Panc1 (cell line): ENCODE measurements at regions not wholly inside any gene's neighbourhood (a gene's known extent, or its start where the extent isn't known, plus 50 kb on each side); places are given as distances from the start of the nearest gene placed in this dataset.

Experiments
- ATAC-seq: fragments of 200-7000 bp; cut with Tn5 transposase; 2 replicates; pipeline ENCODE4 v1.9.1; 2020; ENCODE audit warnings: mild to moderate bottlenecking, moderate library complexity
- BruUV-seq: library from RNA; stranded (reverse); fragments of 400-500 nt; replicated peaks from 2 replicates; lab custom pipeline; 2021; lab: Mats Ljungman, UMichigan
- CTCF ChIA-PET: fragments of 300-600 bp; sonication (Branson Sonifier 250); formaldehyde crosslinking; loops from one replicate; lab custom pipeline; 2022; ENCODE audit warnings: antibody characterized with exemption; lab: Charles Lee
- POLR2A ChIA-PET: fragments of 300-600 bp; sonication (Branson Sonifier 250); formaldehyde crosslinking; loops from one replicate; lab custom pipeline; 2022; ENCODE audit warnings: antibody characterized with exemption; lab: Charles Lee
- DNase-seq: peaks from one replicate; pipeline ENCODE4 v3.0.0-alpha.2; 2010; ENCODE audit warnings: low read depth, low spot score
- H3K27ac ChIP-seq: 2 replicates; pipeline ENCODE4 v1.5.1; 2011; ENCODE audit warnings: mild to moderate bottlenecking, low read length, inconsistent platforms
- H3K27me3 ChIP-seq: fragments of 200-500 bp; sonication (Bioruptor generic); 2 replicates; pipeline ENCODE4 v1.6.0; 2014; ENCODE audit warnings: low read length, inconsistent platforms; ENCODE audit not compliant: control insufficient read depth, insufficient read depth
- H3K36me3 ChIP-seq: fragments of 200-500 bp; sonication (Bioruptor generic); 2 replicates; pipeline ENCODE4 v1.5.1; 2014; ENCODE audit warnings: inconsistent platforms, mild to moderate bottlenecking, low read length, moderate library complexity; ENCODE audit not compliant: control insufficient read depth, insufficient read depth
- H3K4me1 ChIP-seq: 2 replicates; pipeline ENCODE4 v1.5.1; 2011; ENCODE audit warnings: inconsistent platforms, mild to moderate bottlenecking, low read length, moderate library complexity; ENCODE audit not compliant: control insufficient read depth, insufficient read depth
- H3K4me3 ChIP-seq, 2 experiments: 2 replicates each; pipeline ENCODE4 v1.5.1; 2011 to 2012; ENCODE audit warnings: low read depth in 2 of 2, low read length in 2 of 2, mild to moderate bottlenecking in 2 of 2, inconsistent platforms in 1 of 2, moderate library complexity in 1 of 2
- H3K9me3 ChIP-seq: fragments of 200-500 bp; sonication (Bioruptor generic); 2 replicates; pipeline ENCODE4 v1.5.1; 2014; ENCODE audit warnings: low read depth, mild to moderate bottlenecking, inconsistent platforms, low read length, moderate library complexity; ENCODE audit not compliant: control insufficient read depth, insufficient read depth
- POLR2AphosphoS5 ChIP-seq: IDR thresholded peaks from 2 replicates; pipeline ENCODE4 v1.6.1; 2012; ENCODE audit warnings: mild to moderate bottlenecking, low read depth, low read length, moderate library complexity
- SIN3A ChIP-seq: IDR thresholded peaks from 2 replicates; pipeline ENCODE4 v1.6.1; 2012; ENCODE audit warnings: low read depth, mild to moderate bottlenecking, low read length, moderate library complexity, borderline replicate concordance; ENCODE audit not compliant: insufficient read depth
- TCF7L2 ChIP-seq: IDR thresholded peaks from 2 replicates; pipeline ENCODE4 v1.6.1; 2011; ENCODE audit warnings: mild to moderate bottlenecking, low read depth, low read length, inconsistent platforms
- in situ Hi-C: cut with HindIII; loops from 2 replicates; pipeline ENCODE4 v1.10.0; 2016; ENCODE audit warnings: low sequenced_read_pairs, low pct_unique_long_range_greater_than_20kb
- intact Hi-C: fragments of 100-400 bp; cut with micrococcal nuclease; formaldehyde crosslinking; loops from one replicate; pipeline ENCODE4 v1.10.0; 2022; ENCODE audit not compliant: unreplicated experiment
- TF ChIP-seq, protein P1 (sequence below): fragments of 450-650 bp; IDR thresholded peaks from 2 replicates; pipeline ENCODE4 v1.5.1; 2017; ENCODE audit warnings: mild to moderate bottlenecking
- TF ChIP-seq, protein P2 (sequence below), 2 experiments: IDR thresholded peaks; 2 replicates each; pipeline ENCODE4 v1.6.1; 2011 to 2012; ENCODE audit warnings: low read depth in 2 of 2, control low read depth in 1 of 2, low read length in 1 of 2, mild to moderate bottlenecking in 1 of 2, moderate library complexity in 1 of 2; ENCODE audit not compliant: insufficient read depth in 1 of 2

DNA sequence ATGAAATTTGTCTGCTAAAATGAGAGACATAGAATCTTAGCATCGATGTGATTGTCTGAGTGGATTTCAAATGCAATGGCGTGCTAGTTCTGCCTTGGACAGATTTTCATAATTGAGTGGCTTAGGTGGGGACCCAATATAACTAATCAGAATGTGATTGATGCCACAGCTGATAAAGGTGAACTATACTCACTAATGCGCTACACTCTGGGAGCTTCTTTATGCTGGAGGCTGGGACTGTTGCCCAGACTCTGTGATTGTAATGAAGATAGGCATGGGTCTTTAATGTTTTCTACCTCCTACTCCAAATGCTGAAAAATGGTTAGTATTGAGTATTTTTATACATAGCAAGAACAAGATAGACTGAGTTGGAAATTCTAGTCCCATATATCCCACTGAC lies 339.5 kb upstream of the SLC39A10 start:
- in situ Hi-C loops, result no loop called here
- TF ChIP-seq TCF7L2 (no peak), POLR2AphosphoS5 (no peak), SIN3A (no peak)
- TF ChIP-seq, protein P1, sequence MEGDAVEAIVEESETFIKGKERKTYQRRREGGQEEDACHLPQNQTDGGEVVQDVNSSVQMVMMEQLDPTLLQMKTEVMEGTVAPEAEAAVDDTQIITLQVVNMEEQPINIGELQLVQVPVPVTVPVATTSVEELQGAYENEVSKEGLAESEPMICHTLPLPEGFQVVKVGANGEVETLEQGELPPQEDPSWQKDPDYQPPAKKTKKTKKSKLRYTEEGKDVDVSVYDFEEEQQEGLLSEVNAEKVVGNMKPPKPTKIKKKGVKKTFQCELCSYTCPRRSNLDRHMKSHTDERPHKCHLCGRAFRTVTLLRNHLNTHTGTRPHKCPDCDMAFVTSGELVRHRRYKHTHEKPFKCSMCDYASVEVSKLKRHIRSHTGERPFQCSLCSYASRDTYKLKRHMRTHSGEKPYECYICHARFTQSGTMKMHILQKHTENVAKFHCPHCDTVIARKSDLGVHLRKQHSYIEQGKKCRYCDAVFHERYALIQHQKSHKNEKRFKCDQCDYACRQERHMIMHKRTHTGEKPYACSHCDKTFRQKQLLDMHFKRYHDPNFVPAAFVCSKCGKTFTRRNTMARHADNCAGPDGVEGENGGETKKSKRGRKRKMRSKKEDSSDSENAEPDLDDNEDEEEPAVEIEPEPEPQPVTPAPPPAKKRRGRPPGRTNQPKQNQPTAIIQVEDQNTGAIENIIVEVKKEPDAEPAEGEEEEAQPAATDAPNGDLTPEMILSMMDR, result no peak
- TF ChIP-seq, protein P2, sequence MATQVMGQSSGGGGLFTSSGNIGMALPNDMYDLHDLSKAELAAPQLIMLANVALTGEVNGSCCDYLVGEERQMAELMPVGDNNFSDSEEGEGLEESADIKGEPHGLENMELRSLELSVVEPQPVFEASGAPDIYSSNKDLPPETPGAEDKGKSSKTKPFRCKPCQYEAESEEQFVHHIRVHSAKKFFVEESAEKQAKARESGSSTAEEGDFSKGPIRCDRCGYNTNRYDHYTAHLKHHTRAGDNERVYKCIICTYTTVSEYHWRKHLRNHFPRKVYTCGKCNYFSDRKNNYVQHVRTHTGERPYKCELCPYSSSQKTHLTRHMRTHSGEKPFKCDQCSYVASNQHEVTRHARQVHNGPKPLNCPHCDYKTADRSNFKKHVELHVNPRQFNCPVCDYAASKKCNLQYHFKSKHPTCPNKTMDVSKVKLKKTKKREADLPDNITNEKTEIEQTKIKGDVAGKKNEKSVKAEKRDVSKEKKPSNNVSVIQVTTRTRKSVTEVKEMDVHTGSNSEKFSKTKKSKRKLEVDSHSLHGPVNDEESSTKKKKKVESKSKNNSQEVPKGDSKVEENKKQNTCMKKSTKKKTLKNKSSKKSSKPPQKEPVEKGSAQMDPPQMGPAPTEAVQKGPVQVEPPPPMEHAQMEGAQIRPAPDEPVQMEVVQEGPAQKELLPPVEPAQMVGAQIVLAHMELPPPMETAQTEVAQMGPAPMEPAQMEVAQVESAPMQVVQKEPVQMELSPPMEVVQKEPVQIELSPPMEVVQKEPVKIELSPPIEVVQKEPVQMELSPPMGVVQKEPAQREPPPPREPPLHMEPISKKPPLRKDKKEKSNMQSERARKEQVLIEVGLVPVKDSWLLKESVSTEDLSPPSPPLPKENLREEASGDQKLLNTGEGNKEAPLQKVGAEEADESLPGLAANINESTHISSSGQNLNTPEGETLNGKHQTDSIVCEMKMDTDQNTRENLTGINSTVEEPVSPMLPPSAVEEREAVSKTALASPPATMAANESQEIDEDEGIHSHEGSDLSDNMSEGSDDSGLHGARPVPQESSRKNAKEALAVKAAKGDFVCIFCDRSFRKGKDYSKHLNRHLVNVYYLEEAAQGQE (IDR thresholded peaks at IDR 0.05; ENCODE audit: insufficient read depth in 1 of 2, low read depth in 2 of 2, low read length in 1 of 2), result no peak
- BruUV-seq, result no TSS peak
- H3K4me3 ChIP-seq, result no peak overlapping the region
- H3K27me3 ChIP-seq, result no peaks in the 10 kb centered on the region
- no peaks in the 10 kb centered on the region for H3K9me3 ChIP-seq
- ChIA-PET CTCF (no interaction called here), POLR2A (no interaction called here)
- intact Hi-C loops, result loop anchor here (5.0 to 10.0 kb wide), 3 partner anchors 443 to 770 kb away; partner anchors contain the start of gene DNAH7
- H3K36me3 ChIP-seq, result no peaks in the 10 kb centered on the region
- no peak for ATAC-seq
- peaks cover 16% of the 10 kb centered on the region; the same call in 1 of the 2 replicates for H3K4me1 ChIP-seq
- no peak overlapping the region for H3K27ac ChIP-seq
- DNase-seq, result no peak

DNA sequence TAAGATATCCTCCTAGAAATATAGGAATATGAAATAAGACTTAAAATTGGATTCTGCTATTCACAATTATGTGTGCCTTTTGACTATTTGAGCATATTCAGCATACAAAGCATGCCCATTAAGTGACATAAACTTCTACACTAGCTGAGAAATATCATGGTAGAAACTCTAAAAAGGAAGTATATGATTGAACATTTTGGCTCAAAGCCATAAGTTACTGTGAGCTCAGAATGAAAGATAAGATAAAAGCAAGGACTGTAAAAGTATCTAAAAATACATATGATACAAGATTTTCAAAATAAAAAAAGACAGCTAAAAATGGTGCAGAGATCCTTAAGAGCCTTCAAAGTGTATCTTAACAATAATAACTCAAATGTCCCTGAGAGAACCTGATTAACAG lies 340.5 kb upstream of the SLC39A10 start:
- ATAC-seq, result no peak
- POLR2A ChIA-PET, result no interaction called here

More for the DNA sequence above, 340.5 kb upstream of the SLC39A10 start:
- Histone ChIP-seq H3K4me3 (no peak overlapping the region), H3K27ac (no peak overlapping the region), H3K27me3 (no peaks in the 10 kb centered on the region), H3K4me1 (peaks cover 9% of the 10 kb centered on the region; the same call in 1 of the 2 replicates), H3K9me3 (no peaks in the 10 kb centered on the region), H3K36me3 (no peaks in the 10 kb centered on the region)
- in situ Hi-C loops, result no loop called here
- no TSS peak for BruUV-seq
- CTCF ChIA-PET, result no interaction called here
- intact Hi-C loops, result loop anchor here (5.0 to 10.0 kb wide), 3 partner anchors 442 to 769 kb away; partner anchors contain the start of gene DNAH7
- DNase-seq, result no peak
- TF ChIP-seq, protein P2 (IDR thresholded peaks at IDR 0.05; ENCODE audit: insufficient read depth in 1 of 2, low read depth in 2 of 2, low read length in 1 of 2), result no peak
- TF ChIP-seq TCF7L2 (no peak), SIN3A (no peak), POLR2AphosphoS5 (no peak)
- TF ChIP-seq, protein P1, result no peak
